T-helper 2 cell treated with Interferon-gamma antibody and Interleukin-4, amounts not matched to agents 5 μg/mL and 100 μg/mL, for 36 hours (primary cell): ENCODE measurements at regions not wholly inside any gene's neighbourhood (a gene's known extent, or its start where the extent isn't known, plus 50 kb on each side); places are given as distances from the start of the nearest gene placed in this dataset.

Experiments used
- DNase-seq: peaks from one replicate; pipeline ENCODE4 v3.0.0; 2021; ENCODE audit warnings: low spot score
- H3K27ac Mint-ChIP-seq: one replicate; pipeline ENCODE4 v1.8.0; 2021; ENCODE audit warnings: mild to moderate bottlenecking, mixed read lengths
- H3K27me3 Mint-ChIP-seq: one replicate; pipeline ENCODE4 v1.8.0; 2021; ENCODE audit warnings: low read depth, mixed read lengths
- H3K36me3 Mint-ChIP-seq: one replicate; pipeline ENCODE4 v1.8.0; 2021; ENCODE audit warnings: low read depth, mixed read lengths
- H3K4me1 Mint-ChIP-seq: one replicate; pipeline ENCODE4 v1.8.0; 2021; ENCODE audit warnings: low read depth, mixed read lengths
- H3K4me3 Mint-ChIP-seq: one replicate; pipeline ENCODE4 v1.8.0; 2022; ENCODE audit warnings: mild to moderate bottlenecking, moderate library complexity, mixed read lengths
- H3K9me3 Mint-ChIP-seq: one replicate; pipeline ENCODE4 v1.8.0; 2021; ENCODE audit warnings: mixed read lengths

- H3K27ac Mint-ChIP-seq: no peak overlapping the region
- H3K36me3 Mint-ChIP-seq: no peaks in the 10 kb centered on the region
- no peaks in the 10 kb centered on the region for H3K9me3 Mint-ChIP-seq
- H3K4me3 Mint-ChIP-seq: no peak overlapping the region
- no peaks in the 10 kb centered on the region for H3K27me3 Mint-ChIP-seq
- DNase-seq: no peak
- no peaks in the 10 kb centered on the region for H3K4me1 Mint-ChIP-seq
Measured at GRCh38 chr12:108016022-108016564, 113.0 kb upstream of the WSCD2 start.

- H3K27ac Mint-ChIP-seq: no peak overlapping the region
- H3K27me3 Mint-ChIP-seq: no peaks in the 10 kb centered on the region
- no peaks in the 10 kb centered on the region for H3K36me3 Mint-ChIP-seq
- no peaks in the 10 kb centered on the region for H3K4me1 Mint-ChIP-seq
- no peaks in the 10 kb centered on the region for H3K9me3 Mint-ChIP-seq
- no peak for DNase-seq
- H3K4me3 Mint-ChIP-seq: no peak overlapping the region
Measured at GRCh38 chr12:108017472-108018057, 111.5 kb upstream of the WSCD2 start.

GRCh38 chr12:108019862-108020261 lies 109.2 kb upstream of the WSCD2 start:
- Mint-ChIP-seq H3K4me3 (no peak overlapping the region), H3K36me3 (no peaks in the 10 kb centered on the region), H3K27me3 (no peaks in the 10 kb centered on the region), H3K9me3 (no peaks in the 10 kb centered on the region), H3K27ac (no peak overlapping the region), H3K4me1 (no peaks in the 10 kb centered on the region)
- DNase-seq: no peak

GRCh38 chr12:108021141-108021540 lies 107.9 kb upstream of the WSCD2 start:
- Mint-ChIP-seq H3K27me3 (no peaks in the 10 kb centered on the region), H3K9me3 (no peaks in the 10 kb centered on the region), H3K4me1 (no peaks in the 10 kb centered on the region), H3K36me3 (no peaks in the 10 kb centered on the region), H3K27ac (no peak overlapping the region), H3K4me3 (no peak overlapping the region)
- DNase-seq: no peak

- no peaks in the 10 kb centered on the region for H3K36me3 Mint-ChIP-seq
- DNase-seq: no peak
- H3K4me3 Mint-ChIP-seq: no peak overlapping the region
- no peaks in the 10 kb centered on the region for H3K9me3 Mint-ChIP-seq
- H3K4me1 Mint-ChIP-seq: no peaks in the 10 kb centered on the region
- H3K27me3 Mint-ChIP-seq: no peaks in the 10 kb centered on the region
- H3K27ac Mint-ChIP-seq: no peak overlapping the region
Measured at GRCh38 chr12:108021949-108022522, 107.1 kb upstream of the WSCD2 start.

GRCh38 chr12:108029051-108029835 lies 99.8 kb upstream of the WSCD2 start:
- H3K27ac Mint-ChIP-seq: no peak overlapping the region
- H3K9me3 Mint-ChIP-seq: no peaks in the 10 kb centered on the region
- H3K4me3 Mint-ChIP-seq: no peak overlapping the region
- peaks cover 4% of the 10 kb centered on the region for H3K27me3 Mint-ChIP-seq
- no peaks in the 10 kb centered on the region for H3K4me1 Mint-ChIP-seq
- DNase-seq: no peak
- no peaks in the 10 kb centered on the region for H3K36me3 Mint-ChIP-seq

- Mint-ChIP-seq H3K27ac (no peak overlapping the region), H3K4me3 (no peak overlapping the region), H3K36me3 (no peaks in the 10 kb centered on the region), H3K27me3 (peaks cover under 1% of the 10 kb centered on the region), H3K4me1 (no peaks in the 10 kb centered on the region), H3K9me3 (no peaks in the 10 kb centered on the region)
- no peak for DNase-seq
Measured at GRCh38 chr12:108033090-108033489, 96.0 kb upstream of the WSCD2 start.

- H3K27ac Mint-ChIP-seq: no peak overlapping the region
- no peak for DNase-seq
- H3K4me3 Mint-ChIP-seq: no peak overlapping the region
- no peaks in the 10 kb centered on the region for H3K4me1 Mint-ChIP-seq
- H3K9me3 Mint-ChIP-seq: no peaks in the 10 kb centered on the region
- peaks cover under 1% of the 10 kb centered on the region for H3K27me3 Mint-ChIP-seq
- no peaks in the 10 kb centered on the region for H3K36me3 Mint-ChIP-seq
Measured at GRCh38 chr12:108035372-108035771, 93.7 kb upstream of the WSCD2 start.

GRCh38 chr12:108037960-108038359 lies 91.1 kb upstream of the WSCD2 start:
- Mint-ChIP-seq H3K36me3 (no peaks in the 10 kb centered on the region), H3K27me3 (peaks cover 4% of the 10 kb centered on the region), H3K27ac (no peak overlapping the region), H3K4me1 (no peaks in the 10 kb centered on the region), H3K4me3 (no peak overlapping the region), H3K9me3 (no peaks in the 10 kb centered on the region)
- DNase-seq: no peak

- no peak overlapping the region for H3K27ac Mint-ChIP-seq
- H3K9me3 Mint-ChIP-seq: no peaks in the 10 kb centered on the region
- no peak for DNase-seq
- H3K36me3 Mint-ChIP-seq: no peaks in the 10 kb centered on the region
- H3K4me3 Mint-ChIP-seq: no peak overlapping the region
- H3K4me1 Mint-ChIP-seq: no peaks in the 10 kb centered on the region
- peaks cover 6% of the 10 kb centered on the region for H3K27me3 Mint-ChIP-seq
Measured at GRCh38 chr12:108039794-108040193, 89.3 kb upstream of the WSCD2 start.

GRCh38 chr12:108040947-108041346 lies 88.1 kb upstream of the WSCD2 start:
- Mint-ChIP-seq H3K27ac (no peak overlapping the region), H3K27me3 (peaks cover 6% of the 10 kb centered on the region), H3K4me1 (no peaks in the 10 kb centered on the region), H3K36me3 (no peaks in the 10 kb centered on the region), H3K4me3 (no peak overlapping the region), H3K9me3 (no peaks in the 10 kb centered on the region)
- DNase-seq: no peak

GRCh38 chr12:108043286-108043685 lies 85.8 kb upstream of the WSCD2 start:
- Mint-ChIP-seq H3K4me3 (no peak overlapping the region), H3K36me3 (no peaks in the 10 kb centered on the region), H3K27me3 (peaks cover 17% of the 10 kb centered on the region), H3K4me1 (peaks cover 3% of the 10 kb centered on the region), H3K27ac (no peak overlapping the region), H3K9me3 (no peaks in the 10 kb centered on the region)
- DNase-seq: no peak

- Mint-ChIP-seq H3K4me3 (no peak overlapping the region), H3K27me3 (peaks cover 17% of the 10 kb centered on the region), H3K27ac (no peak overlapping the region)
Measured at GRCh38 chr12:108043750-108044533, 85.1 kb upstream of the WSCD2 start.

GRCh38 chr12:108046135-108046534 lies 83.0 kb upstream of the WSCD2 start:
- no peaks in the 10 kb centered on the region for H3K9me3 Mint-ChIP-seq
- H3K36me3 Mint-ChIP-seq: no peaks in the 10 kb centered on the region
- H3K27me3 Mint-ChIP-seq: peaks cover 12% of the 10 kb centered on the region
- H3K4me1 Mint-ChIP-seq: peaks cover 3% of the 10 kb centered on the region
- no peak for DNase-seq
- no peak overlapping the region for H3K27ac Mint-ChIP-seq
- H3K4me3 Mint-ChIP-seq: no peak overlapping the region

More at GRCh38 chr12:108043750-108044533, 85.1 kb upstream of the WSCD2 start:
- Mint-ChIP-seq H3K36me3 (no peaks in the 10 kb centered on the region), H3K4me1 (peaks cover 3% of the 10 kb centered on the region), H3K9me3 (no peaks in the 10 kb centered on the region)
- DNase-seq: no peak
